Activated CD4-positive, alpha-beta memory T cell treated with anti-CD3 and anti-CD28 coated beads for 36 hours (primary cell): ENCODE measurements at regions not wholly inside any gene's neighbourhood (a gene's known extent, or its start where the extent isn't known, plus 50 kb on each side); places are given as distances from the start of the nearest gene placed in this dataset.

ENCODE experiments used
- CTCF ChIA-PET: fragments of 350-600 bp; sonication (Branson Sonifier 250); formaldehyde crosslinking; loops from one replicate; lab custom pipeline; 2021; ENCODE audit warnings: antibody characterized with exemption, inconsistent platforms; lab: Charles Lee
- POLR2A ChIA-PET: fragments of 350-600 bp; sonication (Branson Sonifier 250); formaldehyde crosslinking; loops from one replicate; lab custom pipeline; 2021; ENCODE audit warnings: antibody characterized with exemption; lab: Charles Lee
- DNase-seq: peaks from one replicate; pipeline ENCODE4 v3.0.0-alpha.2; 2020
- H3K27ac Mint-ChIP-seq: one replicate; pipeline ENCODE4 v1.8.0; 2021; ENCODE audit warnings: mixed read lengths
- H3K27me3 Mint-ChIP-seq: one replicate; pipeline ENCODE4 v1.8.0; 2021; ENCODE audit warnings: mixed read lengths
- H3K36me3 Mint-ChIP-seq: one replicate; pipeline ENCODE4 v1.8.0; 2021; ENCODE audit warnings: mixed read lengths
- H3K4me1 Mint-ChIP-seq: one replicate; pipeline ENCODE4 v1.8.0; 2021; ENCODE audit warnings: low read depth, mixed read lengths
- H3K4me3 Mint-ChIP-seq: one replicate; pipeline ENCODE4 v1.8.0; 2021; ENCODE audit warnings: mild to moderate bottlenecking, mixed read lengths
- H3K9me3 Mint-ChIP-seq: one replicate; pipeline ENCODE4 v1.8.0; 2021; ENCODE audit warnings: mixed read lengths
- intact Hi-C: fragments of 100-400 bp; cut with micrococcal nuclease; formaldehyde crosslinking; loops from one replicate; pipeline ENCODE4 v1.15.1; 2023

GRCh38 chr10:59109826-59110225, 66.6 kb upstream of the PHYHIPL start:
- no peak for DNase-seq
- Mint-ChIP-seq H3K4me1 (no peaks in the 10 kb centered on the region), H3K36me3 (no peaks in the 10 kb centered on the region), H3K4me3 (no peak overlapping the region), H3K27ac (no peak overlapping the region), H3K9me3 (no peaks in the 10 kb centered on the region), H3K27me3 (no peaks in the 10 kb centered on the region)
- ChIA-PET POLR2A (no interaction called here), CTCF (no interaction called here)
- intact Hi-C loops, result no loop called here

DNA sequence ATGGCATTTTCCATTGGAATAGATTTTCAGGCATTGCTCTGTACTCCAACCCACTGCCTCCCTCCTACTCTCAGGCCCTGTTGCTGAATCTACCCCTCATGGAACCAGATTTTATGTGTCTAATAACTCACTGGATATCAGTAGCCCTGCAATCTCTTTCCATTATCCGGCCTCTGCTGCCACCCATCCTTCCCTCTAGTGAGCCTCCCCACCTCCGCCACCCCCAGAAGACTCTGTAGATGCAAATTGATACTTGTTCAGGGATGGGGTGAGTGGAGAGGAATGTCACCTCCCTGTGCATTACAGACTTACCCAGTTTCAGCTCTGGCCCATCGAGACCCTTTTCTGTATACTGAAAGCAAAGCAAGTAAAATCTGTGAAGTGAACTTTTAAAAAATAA, 52.3 kb upstream of the PHYHIPL start:
- no peak for DNase-seq
- Mint-ChIP-seq H3K36me3 (no peaks in the 10 kb centered on the region), H3K27ac (no peak overlapping the region), H3K4me1 (no peaks in the 10 kb centered on the region), H3K9me3 (peaks cover 3% of the 10 kb centered on the region), H3K27me3 (no peaks in the 10 kb centered on the region), H3K4me3 (no peak overlapping the region)
- ChIA-PET POLR2A (no interaction called here), CTCF (no interaction called here)
- intact Hi-C loops, result no loop called here

DNA sequence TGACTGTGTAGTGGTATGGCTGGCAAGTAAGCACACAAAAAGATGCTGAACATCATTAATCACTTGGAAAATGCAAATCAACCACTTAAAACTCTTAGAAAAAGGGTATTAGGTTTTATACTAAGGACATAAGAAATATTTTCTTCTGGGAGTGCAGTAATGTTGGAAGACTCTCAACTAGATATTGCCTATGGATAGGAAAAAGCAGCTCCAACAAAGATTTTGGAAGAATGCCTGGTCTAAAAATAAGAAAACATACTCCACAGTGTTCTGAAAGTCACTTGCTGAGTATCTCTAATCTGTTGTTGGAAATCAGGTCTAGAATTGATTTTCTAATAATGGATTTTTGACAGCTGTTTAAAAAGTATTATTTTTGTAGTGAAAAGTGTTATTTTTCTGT, 50.8 kb upstream of the PHYHIPL start:
- POLR2A ChIA-PET, result no interaction called here
- CTCF ChIA-PET, result interaction anchor here (0.6 kb wide), 1 partner anchor 19 kb away, joined by 3 read pairs; no protein-coding TSS in a partner anchor
- no peak overlapping the region for H3K4me3 Mint-ChIP-seq

DNA sequence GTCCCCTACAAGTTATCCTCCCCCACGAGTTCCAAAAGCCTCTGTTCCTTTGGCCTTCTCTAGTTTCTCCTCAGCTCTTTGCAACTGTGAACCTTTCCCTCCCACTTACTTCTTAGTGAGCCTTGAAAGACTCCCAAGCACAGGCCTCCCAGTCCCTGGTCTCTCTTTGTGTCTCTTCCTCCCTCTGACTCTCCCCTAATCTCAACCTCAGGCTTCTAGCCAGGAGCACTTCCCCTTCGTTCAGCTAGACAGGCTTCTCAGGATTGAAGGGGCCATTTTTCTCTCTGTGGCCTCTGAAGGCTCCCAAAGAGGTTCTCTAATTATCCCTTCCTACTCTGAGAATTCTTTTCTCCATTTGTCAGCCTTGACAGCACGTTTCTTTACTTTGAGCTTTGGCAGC, 50.2 kb upstream of the PHYHIPL start:
- H3K27me3 Mint-ChIP-seq, result no peaks in the 10 kb centered on the region
- intact Hi-C loops, result no loop called here
- H3K4me3 Mint-ChIP-seq, result no peak overlapping the region
- ChIA-PET CTCF (interaction anchor here (0.6 kb wide), 1 partner anchor 20 kb away, joined by 3 read pairs; no protein-coding TSS in a partner anchor), POLR2A (no interaction called here)
- DNase-seq, result no peak
- peaks cover 3% of the 10 kb centered on the region for H3K9me3 Mint-ChIP-seq
- H3K4me1 Mint-ChIP-seq, result no peaks in the 10 kb centered on the region
- no peaks in the 10 kb centered on the region for H3K36me3 Mint-ChIP-seq
- no peak overlapping the region for H3K27ac Mint-ChIP-seq

More for the DNA sequence above, 50.8 kb upstream of the PHYHIPL start:
- H3K9me3 Mint-ChIP-seq, result peaks cover 3% of the 10 kb centered on the region
- no peaks in the 10 kb centered on the region for H3K27me3 Mint-ChIP-seq
- no peak for DNase-seq
- no peaks in the 10 kb centered on the region for H3K36me3 Mint-ChIP-seq
- no peaks in the 10 kb centered on the region for H3K4me1 Mint-ChIP-seq
- H3K27ac Mint-ChIP-seq, result no peak overlapping the region
- intact Hi-C loops, result no loop called here
